ENCODE measurements at regions not wholly inside any gene's neighbourhood (a gene's known extent, or its start where the extent isn't known, plus 50 kb on each side); places are given as distances from the start of the nearest gene placed in this dataset.
"Not testable (repeated sequence)": the region's sequence is repeated elsewhere in the genome, so short reads cannot be mapped to it uniquely, and the experiment has no call there.

GRCh38 chr12:20134652-20135051 lies 233.7 kb upstream of the PDE3A start:
- ATAC-seq (ENCODE audit: low read depth in 2 of 2) (no peak), DNase-seq (no peak)
- no peaks in the 10 kb centered on the region for H3K36me3 Mint-ChIP-seq
- no peaks in the 10 kb centered on the region for H3K4me1 Mint-ChIP-seq
- H3K4me3 Mint-ChIP-seq = no peak overlapping the region
- H3K9me3 Mint-ChIP-seq = peaks cover 0 to 4% (median 0%) of the 10 kb centered on the region in 7 donors
- no peaks in the 10 kb centered on the region for H3K27me3 Mint-ChIP-seq
- no peak overlapping the region for H3K27ac Mint-ChIP-seq

- Mint-ChIP-seq H3K9me3 (peaks cover 0 to 6% (median 0%) of the 10 kb centered on the region in 7 donors), H3K27ac (no peak overlapping the region), H3K36me3 (no peaks in the 10 kb centered on the region), H3K4me3 (no peak overlapping the region), H3K27me3 (no peaks in the 10 kb centered on the region), H3K4me1 (no peaks in the 10 kb centered on the region)
- DNase-seq (no peak), ATAC-seq (ENCODE audit: low read depth in 2 of 2) (no peak)
These were observed 227.6 kb upstream of the PDE3A start for GRCh38 chr12:20140751-20141150.

GRCh38 chr12:20142316-20142715 lies 226.0 kb upstream of the PDE3A start:
- no peaks in the 10 kb centered on the region for H3K4me1 Mint-ChIP-seq
- H3K27ac Mint-ChIP-seq = no peak overlapping the region
- no peaks in the 10 kb centered on the region for H3K27me3 Mint-ChIP-seq
- peaks cover 0 to 14% (median 0%) of the 10 kb centered on the region in 7 donors for H3K9me3 Mint-ChIP-seq
- no peak for ATAC-seq (ENCODE audit: low read depth in 2 of 2)
- H3K4me3 Mint-ChIP-seq = no peak overlapping the region
- no peaks in the 10 kb centered on the region for H3K36me3 Mint-ChIP-seq
- no peak for DNase-seq

- ATAC-seq (ENCODE audit: low read depth in 2 of 2) (no peak), DNase-seq (no peak)
- no peak overlapping the region for H3K27ac Mint-ChIP-seq
- H3K9me3 Mint-ChIP-seq = peaks cover 0 to 14% (median 0%) of the 10 kb centered on the region in 7 donors
- H3K27me3 Mint-ChIP-seq = no peaks in the 10 kb centered on the region
- no peaks in the 10 kb centered on the region for H3K36me3 Mint-ChIP-seq
- H3K4me3 Mint-ChIP-seq = no peak overlapping the region
- H3K4me1 Mint-ChIP-seq = no peaks in the 10 kb centered on the region
These were observed 225.4 kb upstream of the PDE3A start for GRCh38 chr12:20142956-20143355.

GRCh38 chr12:20144341-20144740 lies 224.0 kb upstream of the PDE3A start:
- Mint-ChIP-seq H3K4me3 (no peak overlapping the region), H3K27me3 (no peaks in the 10 kb centered on the region), H3K9me3 (peaks cover 0 to 14% (median 0%) of the 10 kb centered on the region in 7 donors), H3K36me3 (no peaks in the 10 kb centered on the region), H3K4me1 (no peaks in the 10 kb centered on the region), H3K27ac (no peak overlapping the region)
- no peak for ATAC-seq (ENCODE audit: low read depth in 2 of 2)
- DNase-seq = no peak

DNA sequence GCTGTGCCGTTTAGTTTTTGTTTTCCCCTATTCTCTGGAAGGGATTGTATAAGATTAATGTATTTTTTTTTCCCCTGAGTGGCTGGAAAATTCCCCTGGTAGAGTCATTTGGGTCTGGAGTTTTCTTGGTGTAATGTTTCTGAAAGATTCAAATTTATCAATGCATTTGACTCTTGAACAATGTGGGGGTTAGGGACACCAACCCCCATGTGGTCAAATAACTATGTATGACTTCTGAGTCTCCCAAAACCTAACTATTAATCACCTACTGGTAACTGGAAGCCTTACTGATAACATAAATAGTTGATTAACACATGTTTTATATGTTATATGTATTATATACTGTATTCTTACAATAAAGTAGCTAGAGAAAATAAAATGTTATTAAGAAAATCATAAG lies 220.1 kb upstream of the PDE3A start:
- H3K27me3 Mint-ChIP-seq = no peaks in the 10 kb centered on the region
- ATAC-seq (ENCODE audit: low read depth in 2 of 2) (no peak), DNase-seq (no peak)
- H3K4me1 Mint-ChIP-seq = no peaks in the 10 kb centered on the region
- no peak overlapping the region for H3K27ac Mint-ChIP-seq
- H3K36me3 Mint-ChIP-seq = no peaks in the 10 kb centered on the region
- peaks cover 0 to 11% (median 0%) of the 10 kb centered on the region in 7 donors for H3K9me3 Mint-ChIP-seq
- H3K4me3 Mint-ChIP-seq = no peak overlapping the region

DNA sequence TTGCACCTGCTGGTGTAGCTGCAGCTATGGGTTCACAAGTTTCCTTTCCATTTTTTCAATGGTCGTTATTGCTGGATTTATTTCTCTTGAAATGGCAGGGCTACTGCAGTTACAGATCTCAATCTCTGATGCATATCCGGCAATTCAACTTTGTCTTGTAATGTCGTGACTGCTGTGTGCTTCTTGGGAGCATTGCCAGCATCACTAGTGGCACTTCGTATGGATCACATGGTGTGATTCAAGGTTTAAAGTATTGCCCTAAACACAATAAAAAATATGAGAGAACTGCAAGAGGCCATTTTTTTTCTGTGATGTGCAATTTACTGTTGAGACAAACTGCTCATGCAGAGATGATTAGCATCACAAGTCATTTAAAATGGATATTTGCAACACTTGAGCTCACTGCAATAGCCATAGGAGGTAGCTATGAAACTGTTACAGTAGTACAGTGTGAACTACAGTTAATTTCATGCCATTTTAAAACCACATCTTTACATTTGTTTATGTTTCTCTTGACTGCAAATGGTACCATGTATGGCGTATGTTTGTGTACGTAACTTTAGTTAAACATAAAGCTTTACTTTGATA lies 217.4 kb upstream of the PDE3A start:
- Mint-ChIP-seq H3K4me1 (no peaks in the 10 kb centered on the region), H3K27ac (peak overlapping the region in 1 of 6 donors; percentile 16), H3K27me3 (no peaks in the 10 kb centered on the region), H3K9me3 (peaks cover 0 to 8% (median 0%) of the 10 kb centered on the region in 7 donors), H3K36me3 (no peaks in the 10 kb centered on the region), H3K4me3 (no peak overlapping the region)
- ATAC-seq (ENCODE audit: low read depth in 2 of 2) (no peak), DNase-seq (no peak)

DNA sequence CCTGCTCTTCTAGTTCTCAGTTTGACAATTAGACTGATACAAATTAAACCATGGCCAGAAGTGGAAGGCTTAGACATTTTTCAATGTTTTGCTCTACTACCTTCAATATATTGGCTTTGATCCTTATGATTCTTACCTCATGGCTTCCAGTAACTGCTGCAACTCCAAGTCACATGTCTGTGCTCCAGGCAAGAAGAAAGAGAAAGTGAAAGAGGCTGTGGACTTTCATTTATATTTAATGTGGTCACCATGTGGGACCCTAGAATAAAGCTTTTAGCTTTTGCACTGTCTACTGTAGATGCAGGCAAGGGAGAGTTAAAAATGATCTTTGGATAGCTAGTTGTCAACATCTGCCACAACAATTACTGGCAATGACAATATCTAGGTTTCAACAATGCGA lies 214.3 kb upstream of the PDE3A start:
- ATAC-seq (ENCODE audit: low read depth in 2 of 2) (no peak), DNase-seq (no peak)
- Mint-ChIP-seq H3K4me3 (no peak overlapping the region), H3K36me3 (no peaks in the 10 kb centered on the region), H3K27ac (no peak overlapping the region), H3K4me1 (no peaks in the 10 kb centered on the region), H3K27me3 (no peaks in the 10 kb centered on the region), H3K9me3 (peaks cover 0 to 4% (median 0%) of the 10 kb centered on the region in 7 donors)

DNA sequence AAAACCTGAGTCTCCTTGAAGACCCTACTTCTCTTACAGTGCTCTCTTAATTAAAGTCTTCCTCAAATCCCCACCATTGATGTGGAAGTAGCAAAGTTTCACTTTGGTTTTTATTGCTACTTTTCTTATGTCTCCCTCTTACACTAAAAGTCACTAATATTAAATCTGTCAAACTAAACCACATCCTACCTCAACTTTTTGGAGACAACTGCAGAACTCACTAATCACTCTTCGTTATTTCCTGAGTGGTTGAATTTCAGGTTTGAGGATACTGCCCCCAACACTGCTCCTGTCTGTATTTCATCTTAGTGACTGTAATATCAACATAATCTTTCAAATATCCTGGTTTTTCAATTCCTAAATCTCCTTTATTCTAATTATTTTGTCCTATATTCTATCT lies 213.0 kb upstream of the PDE3A start:
- H3K9me3 Mint-ChIP-seq = peaks cover 0 to 4% (median 0%) of the 10 kb centered on the region in 7 donors
- no peak for ATAC-seq (ENCODE audit: low read depth in 2 of 2)
- no peak for DNase-seq
- H3K4me3 Mint-ChIP-seq = no peak overlapping the region
- H3K27ac Mint-ChIP-seq = no peak overlapping the region
- no peaks in the 10 kb centered on the region for H3K4me1 Mint-ChIP-seq
- no peaks in the 10 kb centered on the region for H3K36me3 Mint-ChIP-seq
- H3K27me3 Mint-ChIP-seq = no peaks in the 10 kb centered on the region

DNA sequence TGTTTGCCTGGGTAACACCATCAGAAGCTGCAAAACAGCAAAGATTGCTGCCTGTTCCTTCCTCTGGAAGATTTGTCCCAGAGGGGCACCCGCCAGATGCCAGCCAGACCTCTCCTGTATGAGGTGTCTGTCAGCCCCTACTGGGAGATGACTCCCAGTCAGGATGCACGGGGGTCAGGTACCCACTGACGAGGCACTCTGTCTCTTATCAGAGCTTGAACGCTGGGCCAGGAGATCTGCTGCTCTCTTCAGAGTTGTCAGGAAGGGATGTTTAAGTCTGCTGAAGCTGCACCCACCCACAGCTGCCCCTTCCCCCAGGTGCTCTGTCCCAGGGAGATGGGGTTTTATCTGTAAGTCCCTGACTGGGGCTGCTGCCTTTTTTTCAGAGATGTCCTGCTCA lies 207.4 kb upstream of the PDE3A start:
- H3K4me1 Mint-ChIP-seq; DNase-seq; H3K36me3 Mint-ChIP-seq; H3K4me3 Mint-ChIP-seq; ATAC-seq (ENCODE audit: low read depth in 2 of 2); H3K27me3 Mint-ChIP-seq; H3K27ac Mint-ChIP-seq; H3K9me3 Mint-ChIP-seq: not testable (repeated sequence)

DNA sequence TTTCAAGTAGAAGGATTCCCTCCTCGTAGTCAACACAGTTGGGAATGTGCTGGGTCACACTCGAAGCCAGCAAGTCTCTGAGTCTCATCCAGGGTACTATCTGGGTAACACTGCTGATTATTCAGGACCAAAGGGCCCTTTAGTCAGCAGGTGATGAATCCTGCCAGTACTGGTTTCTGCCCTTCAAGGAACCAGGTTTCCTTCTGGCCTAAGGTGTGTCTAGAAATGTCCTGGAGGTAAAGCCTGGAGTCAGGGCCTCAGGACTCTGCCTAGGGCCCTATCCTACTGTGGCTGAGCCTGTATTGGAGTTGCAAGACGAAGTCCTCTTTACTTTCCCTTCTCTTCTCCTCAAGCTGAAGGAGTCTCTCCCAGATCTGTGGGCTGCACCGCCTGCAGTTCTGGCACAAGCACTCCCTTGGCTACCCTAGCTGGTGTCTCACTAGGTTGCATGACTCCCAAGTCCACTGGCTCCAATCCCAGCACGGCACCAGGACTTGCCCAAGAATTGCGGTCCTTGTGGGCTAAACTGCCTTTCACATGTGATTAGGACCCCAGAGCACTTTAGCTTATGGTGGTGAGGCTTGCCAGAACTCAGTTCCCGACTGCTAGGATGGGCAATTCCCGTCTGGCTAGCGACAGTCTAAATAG lies 193.7 kb upstream of the PDE3A start:
- no peak overlapping the region for H3K4me3 Mint-ChIP-seq
- H3K4me1 Mint-ChIP-seq = no peaks in the 10 kb centered on the region
- H3K27ac Mint-ChIP-seq = no peak overlapping the region
- ATAC-seq (ENCODE audit: low read depth in 2 of 2) = no peak
- no peak for DNase-seq
- no peaks in the 10 kb centered on the region for H3K36me3 Mint-ChIP-seq
- H3K9me3 Mint-ChIP-seq = peaks cover 0 to 6% (median 0%) of the 10 kb centered on the region in 7 donors
- H3K27me3 Mint-ChIP-seq = no peaks in the 10 kb centered on the region

- H3K9me3 Mint-ChIP-seq = peaks cover 0 to 6% (median 1%) of the 10 kb centered on the region in 7 donors
- no peaks in the 10 kb centered on the region for H3K36me3 Mint-ChIP-seq
- no peak overlapping the region for H3K4me3 Mint-ChIP-seq
- DNase-seq = no peak
- no peak overlapping the region for H3K27ac Mint-ChIP-seq
- ATAC-seq (ENCODE audit: low read depth in 2 of 2) = no peak
- no peaks in the 10 kb centered on the region for H3K27me3 Mint-ChIP-seq
- no peaks in the 10 kb centered on the region for H3K4me1 Mint-ChIP-seq
These were observed 192.5 kb upstream of the PDE3A start for GRCh38 chr12:20175704-20176388.

DNA sequence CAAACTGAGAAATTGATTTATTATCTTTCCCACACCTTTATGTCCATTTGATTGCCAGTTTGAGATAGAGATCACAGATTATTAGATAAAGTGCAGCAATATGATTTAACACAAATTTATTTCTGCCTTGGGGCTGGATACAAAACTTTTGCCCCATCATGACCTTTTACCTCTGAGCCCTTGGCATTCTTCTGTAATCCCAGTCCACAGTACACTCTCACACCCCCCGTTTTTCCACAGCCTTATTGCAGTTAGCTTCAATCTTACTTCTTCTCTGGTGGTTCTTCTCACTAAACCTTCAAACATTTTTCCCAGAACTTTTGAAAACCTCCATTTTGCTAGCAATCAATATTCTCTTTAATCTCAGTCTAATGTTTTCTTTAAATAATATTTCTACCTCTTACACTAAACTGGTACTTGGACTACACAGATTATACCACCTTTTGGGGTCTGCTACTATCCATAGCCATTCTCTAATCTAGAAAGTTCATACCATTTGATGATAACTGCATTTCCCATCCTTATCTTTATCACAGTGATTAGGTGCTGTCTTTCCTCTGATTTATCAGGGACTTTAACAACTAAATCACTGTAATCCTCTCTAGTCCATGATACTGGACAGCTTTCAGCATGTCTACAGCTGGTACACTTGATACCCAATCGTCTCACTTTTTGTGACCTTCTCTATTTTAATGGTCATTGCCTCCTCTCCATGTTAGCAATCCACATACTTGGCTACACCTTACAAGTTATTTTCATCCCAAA lies 186.7 kb upstream of the PDE3A start:
- Mint-ChIP-seq H3K9me3 (peaks cover 0 to 5% (median 1%) of the 10 kb centered on the region in 7 donors), H3K36me3 (no peaks in the 10 kb centered on the region), H3K4me1 (no peaks in the 10 kb centered on the region), H3K27ac (peak overlapping the region in 1 of 6 donors; percentile 70), H3K27me3 (no peaks in the 10 kb centered on the region), H3K4me3 (no peak overlapping the region)
- no peak for ATAC-seq (ENCODE audit: low read depth in 2 of 2)
- no peak for DNase-seq
